Activated B cell treated with CpG ODN at 0.5 μM for 24 hours (primary cell): ENCODE measurements at regions not wholly inside any gene's neighbourhood (a gene's known extent, or its start where the extent isn't known, plus 50 kb on each side); places are given as distances from the start of the nearest gene placed in this dataset.

Experiments
- ATAC-seq: fragments of 200-7000 bp; cut with Tn5 transposase; one replicate; pipeline ENCODE4 v1.10.0; 2021; ENCODE audit warnings: low read depth, mild to moderate bottlenecking, moderate library complexity
- CTCF ChIA-PET: fragments of 350-600 bp; sonication (Branson Sonifier 250); formaldehyde crosslinking; loops from one replicate; lab custom pipeline; 2021; ENCODE audit warnings: antibody characterized with exemption; lab: Charles Lee
- POLR2A ChIA-PET: fragments of 350-600 bp; sonication (Branson Sonifier 250); formaldehyde crosslinking; loops from one replicate; lab custom pipeline; 2021; ENCODE audit warnings: antibody characterized with exemption; lab: Charles Lee
- DNase-seq: peaks from one replicate; pipeline ENCODE4 v3.0.0; 2022
- H3K27ac Mint-ChIP-seq: one replicate; pipeline ENCODE4 v1.8.0; 2020; ENCODE audit warnings: mixed read lengths
- H3K27me3 Mint-ChIP-seq: one replicate; pipeline ENCODE4 v1.8.0; 2021; ENCODE audit warnings: mixed read lengths
- H3K36me3 Mint-ChIP-seq: one replicate; pipeline ENCODE4 v1.8.0; 2021; ENCODE audit warnings: low read depth, mixed read lengths
- H3K4me1 Mint-ChIP-seq: one replicate; pipeline ENCODE4 v1.8.0; 2021; ENCODE audit warnings: mixed read lengths
- H3K4me3 Mint-ChIP-seq: one replicate; pipeline ENCODE4 v1.8.0; 2020; ENCODE audit warnings: mild to moderate bottlenecking, mixed read lengths
- H3K9me3 Mint-ChIP-seq: one replicate; pipeline ENCODE4 v1.8.0; 2020; ENCODE audit warnings: mixed read lengths
- intact Hi-C: fragments of 100-400 bp; cut with micrococcal nuclease; formaldehyde crosslinking; loops from one replicate; pipeline ENCODE4 v1.15.1; 2024
- TF ChIP-seq, protein P1 (sequence below): fragments of 200-600 bp; IDR thresholded peaks from one replicate; pipeline ENCODE4 v1.8.0; 2022; ENCODE audit warnings: antibody characterized with exemption, mild to moderate bottlenecking

DNA sequence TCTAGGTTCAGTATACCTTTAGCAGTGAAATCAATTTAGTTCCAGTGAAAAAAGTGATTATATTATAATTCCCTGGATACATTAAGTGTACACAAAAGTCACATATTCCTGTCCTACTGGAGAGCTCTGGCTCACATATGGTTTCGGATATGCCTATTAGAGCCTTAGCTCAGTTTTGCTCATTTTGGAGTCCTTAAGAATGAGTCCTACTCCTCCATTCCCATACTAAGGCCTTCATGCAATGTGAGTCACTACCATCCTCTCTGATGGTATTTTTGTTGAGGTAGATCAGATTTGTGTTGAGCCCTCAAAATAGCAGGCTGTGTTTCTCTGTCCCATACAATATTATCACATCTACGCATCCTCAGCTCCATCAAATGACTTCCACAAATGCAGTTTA is 294.2 kb upstream of the COL8A1 start:
- Mint-ChIP-seq H3K27me3 (no peaks in the 10 kb centered on the region), H3K4me3 (no peak overlapping the region), H3K4me1 (no peaks in the 10 kb centered on the region), H3K36me3 (no peaks in the 10 kb centered on the region), H3K27ac (no peak overlapping the region), H3K9me3 (peaks cover 2% of the 10 kb centered on the region)
- TF ChIP-seq, protein P1, sequence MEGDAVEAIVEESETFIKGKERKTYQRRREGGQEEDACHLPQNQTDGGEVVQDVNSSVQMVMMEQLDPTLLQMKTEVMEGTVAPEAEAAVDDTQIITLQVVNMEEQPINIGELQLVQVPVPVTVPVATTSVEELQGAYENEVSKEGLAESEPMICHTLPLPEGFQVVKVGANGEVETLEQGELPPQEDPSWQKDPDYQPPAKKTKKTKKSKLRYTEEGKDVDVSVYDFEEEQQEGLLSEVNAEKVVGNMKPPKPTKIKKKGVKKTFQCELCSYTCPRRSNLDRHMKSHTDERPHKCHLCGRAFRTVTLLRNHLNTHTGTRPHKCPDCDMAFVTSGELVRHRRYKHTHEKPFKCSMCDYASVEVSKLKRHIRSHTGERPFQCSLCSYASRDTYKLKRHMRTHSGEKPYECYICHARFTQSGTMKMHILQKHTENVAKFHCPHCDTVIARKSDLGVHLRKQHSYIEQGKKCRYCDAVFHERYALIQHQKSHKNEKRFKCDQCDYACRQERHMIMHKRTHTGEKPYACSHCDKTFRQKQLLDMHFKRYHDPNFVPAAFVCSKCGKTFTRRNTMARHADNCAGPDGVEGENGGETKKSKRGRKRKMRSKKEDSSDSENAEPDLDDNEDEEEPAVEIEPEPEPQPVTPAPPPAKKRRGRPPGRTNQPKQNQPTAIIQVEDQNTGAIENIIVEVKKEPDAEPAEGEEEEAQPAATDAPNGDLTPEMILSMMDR = no peak
- ATAC-seq (no peak), DNase-seq (no peak)
- intact Hi-C loops = loop anchor here (5.0 kb wide), 1 partner anchor 527 kb away; no protein-coding TSS in a partner anchor
- ChIA-PET POLR2A (no interaction called here), CTCF (no interaction called here)

DNA sequence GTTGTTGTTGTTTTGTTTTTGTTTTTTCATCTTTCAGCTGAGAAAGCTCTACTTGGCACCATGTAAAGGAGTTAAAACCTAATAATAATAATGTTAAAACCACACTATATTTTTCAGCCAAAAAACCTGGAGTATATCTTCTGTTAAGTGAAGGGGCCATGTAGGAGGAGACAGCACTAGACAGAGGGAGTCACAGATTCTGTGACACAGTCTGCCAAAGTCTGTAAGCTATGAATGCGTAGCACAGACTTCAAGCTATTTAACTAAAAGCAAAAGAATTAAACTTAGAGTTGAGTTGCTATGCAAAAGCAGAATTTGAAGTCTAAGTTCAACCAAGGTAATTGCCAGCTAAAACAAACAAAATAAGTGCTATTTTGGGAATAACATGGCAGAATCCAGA is 296.0 kb upstream of the COL8A1 start:
- DNase-seq (no peak), ATAC-seq (no peak)
- Mint-ChIP-seq H3K27ac (no peak overlapping the region), H3K4me1 (no peaks in the 10 kb centered on the region), H3K36me3 (no peaks in the 10 kb centered on the region), H3K4me3 (no peak overlapping the region), H3K9me3 (peaks cover 2% of the 10 kb centered on the region), H3K27me3 (no peaks in the 10 kb centered on the region)
- CTCF ChIA-PET = no interaction called here
- POLR2A ChIA-PET = no interaction called here
- intact Hi-C loops = loop anchor here (5.0 kb wide), 1 partner anchor 525 kb away; no protein-coding TSS in a partner anchor
- TF ChIP-seq, protein P1 = no peak

DNA sequence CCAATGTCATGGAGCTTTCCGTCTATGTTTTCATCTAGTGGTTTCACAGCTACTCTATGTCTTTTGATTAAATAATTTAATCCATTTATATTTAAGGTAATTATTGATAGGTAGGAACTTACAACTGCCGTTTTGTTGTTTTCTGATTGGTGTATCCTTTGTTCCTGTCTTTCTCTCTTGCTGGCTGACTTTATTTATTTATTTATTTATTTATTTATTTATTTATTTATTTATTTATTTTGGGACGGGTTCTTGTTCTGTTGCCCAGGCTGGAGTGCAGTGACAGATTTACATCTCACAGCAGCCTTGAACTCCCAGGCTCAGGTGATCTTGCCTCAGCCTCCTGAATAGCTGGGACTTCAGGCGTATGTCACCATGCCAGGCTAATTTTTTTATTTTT is 299.2 kb upstream of the COL8A1 start:
- H3K27me3 Mint-ChIP-seq = no peaks in the 10 kb centered on the region
- ChIA-PET CTCF (no interaction called here), POLR2A (no interaction called here)
- ATAC-seq = no peak
- no peaks in the 10 kb centered on the region for H3K4me1 Mint-ChIP-seq
- H3K4me3 Mint-ChIP-seq = no peak overlapping the region
- no peak overlapping the region for H3K27ac Mint-ChIP-seq
- intact Hi-C loops = no loop called here
- H3K9me3 Mint-ChIP-seq = peaks cover 2% of the 10 kb centered on the region
- no peaks in the 10 kb centered on the region for H3K36me3 Mint-ChIP-seq
- DNase-seq = no peak
- TF ChIP-seq, protein P1 = no peak

DNA sequence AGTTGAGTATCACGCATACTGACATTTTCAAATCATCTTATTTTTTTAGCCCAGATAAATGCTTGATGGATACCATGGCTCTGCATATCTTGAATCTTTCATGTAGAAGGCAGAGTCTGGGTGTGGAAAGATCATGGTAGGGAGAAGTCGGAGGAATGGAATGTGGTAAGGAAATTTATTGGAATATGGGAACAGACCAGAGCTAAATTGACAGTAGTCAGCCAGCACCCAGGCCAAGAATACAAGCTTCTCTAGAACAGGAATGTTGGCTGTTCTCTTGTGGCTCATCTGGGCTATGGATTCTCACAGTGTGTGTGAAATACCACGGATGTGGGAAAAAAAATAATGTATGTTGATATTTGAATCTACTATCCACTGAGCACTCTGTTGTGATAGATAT is 305.7 kb upstream of the COL8A1 start:
- intact Hi-C loops = no loop called here
- Mint-ChIP-seq H3K9me3 (no peaks in the 10 kb centered on the region), H3K4me3 (no peak overlapping the region), H3K36me3 (no peaks in the 10 kb centered on the region), H3K4me1 (no peaks in the 10 kb centered on the region), H3K27me3 (no peaks in the 10 kb centered on the region), H3K27ac (no peak overlapping the region)
- DNase-seq = no peak
- CTCF ChIA-PET = no interaction called here
- POLR2A ChIA-PET = no interaction called here
- TF ChIP-seq, protein P1 = no peak
- ATAC-seq = no peak

DNA sequence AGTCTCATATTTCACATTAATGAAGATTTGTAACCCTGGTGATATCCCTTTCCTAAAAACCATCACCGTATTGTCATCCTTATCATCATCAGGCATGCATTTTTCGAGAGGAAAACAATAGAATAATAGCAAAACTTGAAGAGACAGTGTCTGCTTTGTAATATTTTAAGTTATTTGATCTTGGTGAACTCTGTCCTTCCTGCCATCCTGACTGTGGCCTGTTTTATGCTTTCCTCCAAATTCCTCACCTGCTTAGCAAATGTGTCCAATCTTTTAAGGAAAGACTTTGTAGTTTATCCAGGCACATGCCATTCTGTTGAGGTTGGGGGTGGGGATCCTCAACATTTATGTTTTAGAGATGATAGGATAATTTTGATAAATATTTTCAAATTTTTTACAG is 306.1 kb upstream of the COL8A1 start:
- H3K27me3 Mint-ChIP-seq = no peaks in the 10 kb centered on the region
- no peak overlapping the region for H3K27ac Mint-ChIP-seq
- H3K36me3 Mint-ChIP-seq = no peaks in the 10 kb centered on the region
- ChIA-PET CTCF (no interaction called here), POLR2A (no interaction called here)
- ATAC-seq (no peak), DNase-seq (no peak)
- no peak overlapping the region for H3K4me3 Mint-ChIP-seq
- H3K9me3 Mint-ChIP-seq = no peaks in the 10 kb centered on the region
- no peaks in the 10 kb centered on the region for H3K4me1 Mint-ChIP-seq
- intact Hi-C loops = no loop called here
- TF ChIP-seq, protein P1 = no peak
